ENCODE measurements at regions not wholly inside any gene's neighbourhood (a gene's known extent, or its start where the extent isn't known, plus 50 kb on each side); places are given as distances from the start of the nearest gene placed in this dataset.

DNA sequence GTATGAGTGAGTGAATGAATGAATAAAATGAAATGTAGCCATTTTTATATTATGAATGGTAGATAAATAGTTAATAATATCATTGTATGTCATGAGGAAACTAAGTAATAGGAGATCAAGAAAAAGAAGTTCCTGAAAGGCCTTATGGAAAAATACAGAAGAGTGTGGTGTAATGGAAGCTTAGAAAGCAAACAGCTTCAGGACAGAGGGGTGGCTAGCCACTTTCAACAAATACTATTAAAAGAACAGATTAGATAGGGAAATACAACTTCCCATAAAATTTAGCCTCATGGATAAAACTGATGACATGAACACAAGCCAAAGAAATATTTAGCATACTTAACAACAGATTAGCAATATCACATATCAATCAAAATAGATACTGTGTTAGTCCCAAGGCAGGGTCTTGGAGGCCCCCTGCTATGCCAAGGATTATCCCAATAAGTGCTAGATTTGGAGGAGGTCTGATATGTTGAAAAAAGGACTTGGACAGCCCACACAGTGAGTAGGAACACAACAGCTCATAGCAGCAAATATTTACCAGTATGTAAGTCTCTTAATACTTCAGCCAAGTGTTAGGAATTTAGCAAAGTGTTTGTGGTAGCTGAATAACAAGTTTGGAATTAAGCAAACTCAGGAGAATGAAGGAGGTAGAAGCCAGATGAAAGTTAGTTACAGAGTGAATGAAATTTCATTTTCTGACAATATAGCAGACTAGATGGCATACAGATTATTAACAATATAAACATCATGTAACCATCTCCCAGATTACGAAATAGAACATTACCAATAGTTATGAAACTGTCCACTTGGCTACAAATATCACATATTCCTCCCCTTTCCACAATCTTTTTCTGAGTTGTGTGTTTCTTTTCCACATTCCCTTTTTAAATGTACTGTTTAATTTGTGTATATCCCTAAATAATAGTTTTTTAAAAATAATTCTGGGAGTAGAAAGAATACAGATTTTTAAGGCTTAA lies 1632.0 kb downstream of the PCDH9 start:
- TF ChIP-seq, protein P1, sequence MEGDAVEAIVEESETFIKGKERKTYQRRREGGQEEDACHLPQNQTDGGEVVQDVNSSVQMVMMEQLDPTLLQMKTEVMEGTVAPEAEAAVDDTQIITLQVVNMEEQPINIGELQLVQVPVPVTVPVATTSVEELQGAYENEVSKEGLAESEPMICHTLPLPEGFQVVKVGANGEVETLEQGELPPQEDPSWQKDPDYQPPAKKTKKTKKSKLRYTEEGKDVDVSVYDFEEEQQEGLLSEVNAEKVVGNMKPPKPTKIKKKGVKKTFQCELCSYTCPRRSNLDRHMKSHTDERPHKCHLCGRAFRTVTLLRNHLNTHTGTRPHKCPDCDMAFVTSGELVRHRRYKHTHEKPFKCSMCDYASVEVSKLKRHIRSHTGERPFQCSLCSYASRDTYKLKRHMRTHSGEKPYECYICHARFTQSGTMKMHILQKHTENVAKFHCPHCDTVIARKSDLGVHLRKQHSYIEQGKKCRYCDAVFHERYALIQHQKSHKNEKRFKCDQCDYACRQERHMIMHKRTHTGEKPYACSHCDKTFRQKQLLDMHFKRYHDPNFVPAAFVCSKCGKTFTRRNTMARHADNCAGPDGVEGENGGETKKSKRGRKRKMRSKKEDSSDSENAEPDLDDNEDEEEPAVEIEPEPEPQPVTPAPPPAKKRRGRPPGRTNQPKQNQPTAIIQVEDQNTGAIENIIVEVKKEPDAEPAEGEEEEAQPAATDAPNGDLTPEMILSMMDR (IDR thresholded peaks at IDR 0.05): no peak
- TF ChIP-seq POLR2A (IDR thresholded peaks at IDR 0.05): no peak

Measured in prostate gland (tissue), 2 donors.